ENCODE measurements at regions not wholly inside any gene's neighbourhood (a gene's known extent, or its start where the extent isn't known, plus 50 kb on each side); places are given as distances from the start of the nearest gene placed in this dataset.

GRCh38 chr13:64925284-64925683 is 2304.9 kb downstream of the PCDH9 start:
- no peak overlapping the region for H3K4me3 ChIP-seq (ENCODE audit: insufficient read depth, low read length)
- no peaks in the 10 kb centered on the region for H3K9me3 ChIP-seq (ENCODE audit: low read depth, low read length)
- H3K36me3 ChIP-seq (ENCODE audit: insufficient read depth, low read length), result no peaks in the 10 kb centered on the region
- no peaks in the 10 kb centered on the region for H3K4me1 ChIP-seq (ENCODE audit: insufficient read depth, low read length)
- no peaks in the 10 kb centered on the region for H3K79me2 ChIP-seq (ENCODE audit: insufficient read depth, low read length)
- no peak for TF ChIP-seq CTCF (IDR thresholded peaks at IDR 0.05; ENCODE audit: extremely low read depth, low read depth, low read length)
- H2AFZ ChIP-seq (ENCODE audit: low read length), result no peak overlapping the region
- no peak overlapping the region for H3K4me2 ChIP-seq (ENCODE audit: insufficient read depth, low read length)
- no peaks in the 10 kb centered on the region for H3K27me3 ChIP-seq (ENCODE audit: insufficient read depth, low read length)
- DNase-seq (ENCODE audit: insufficient read length, low spot score, missing footprints), result no peak
- no peak overlapping the region for H3K27ac ChIP-seq (ENCODE audit: low read depth, low read length)
- H4K20me1 ChIP-seq (ENCODE audit: insufficient read depth, low read length), result no peaks in the 10 kb centered on the region

- Histone ChIP-seq H4K20me1 (ENCODE audit: insufficient read depth, low read length) (no peaks in the 10 kb centered on the region), H3K9me3 (ENCODE audit: low read depth, low read length) (no peaks in the 10 kb centered on the region), H3K36me3 (ENCODE audit: insufficient read depth, low read length) (no peaks in the 10 kb centered on the region), H3K79me2 (ENCODE audit: insufficient read depth, low read length) (no peaks in the 10 kb centered on the region), H2AFZ (ENCODE audit: low read length) (no peak overlapping the region), H3K27ac (ENCODE audit: low read depth, low read length) (no peak overlapping the region), H3K4me1 (ENCODE audit: insufficient read depth, low read length) (no peaks in the 10 kb centered on the region), H3K27me3 (ENCODE audit: insufficient read depth, low read length) (no peaks in the 10 kb centered on the region), H3K4me2 (ENCODE audit: insufficient read depth, low read length) (no peak overlapping the region), H3K4me3 (ENCODE audit: insufficient read depth, low read length) (no peak overlapping the region)
- DNase-seq (ENCODE audit: insufficient read length, low spot score, missing footprints), result no peak
- TF ChIP-seq CTCF (IDR thresholded peaks at IDR 0.05; ENCODE audit: extremely low read depth, low read depth, low read length), result no peak
Observed at GRCh38 chr13:64924401-64924800, 2305.7 kb downstream of the PCDH9 start.

GRCh38 chr13:64917566-64917965 is 2312.6 kb downstream of the PCDH9 start:
- no peaks in the 10 kb centered on the region for H4K20me1 ChIP-seq (ENCODE audit: insufficient read depth, low read length)
- no peak overlapping the region for H2AFZ ChIP-seq (ENCODE audit: low read length)
- H3K4me3 ChIP-seq (ENCODE audit: insufficient read depth, low read length), result no peak overlapping the region
- no peaks in the 10 kb centered on the region for H3K36me3 ChIP-seq (ENCODE audit: insufficient read depth, low read length)
- H3K27me3 ChIP-seq (ENCODE audit: insufficient read depth, low read length), result no peaks in the 10 kb centered on the region
- H3K27ac ChIP-seq (ENCODE audit: low read depth, low read length), result no peak overlapping the region
- no peak for TF ChIP-seq CTCF (IDR thresholded peaks at IDR 0.05; ENCODE audit: extremely low read depth, low read depth, low read length)
- no peaks in the 10 kb centered on the region for H3K79me2 ChIP-seq (ENCODE audit: insufficient read depth, low read length)
- no peak for DNase-seq (ENCODE audit: insufficient read length, low spot score, missing footprints)
- no peak overlapping the region for H3K4me2 ChIP-seq (ENCODE audit: insufficient read depth, low read length)
- H3K9me3 ChIP-seq (ENCODE audit: low read depth, low read length), result no peaks in the 10 kb centered on the region
- no peaks in the 10 kb centered on the region for H3K4me1 ChIP-seq (ENCODE audit: insufficient read depth, low read length)

DNA sequence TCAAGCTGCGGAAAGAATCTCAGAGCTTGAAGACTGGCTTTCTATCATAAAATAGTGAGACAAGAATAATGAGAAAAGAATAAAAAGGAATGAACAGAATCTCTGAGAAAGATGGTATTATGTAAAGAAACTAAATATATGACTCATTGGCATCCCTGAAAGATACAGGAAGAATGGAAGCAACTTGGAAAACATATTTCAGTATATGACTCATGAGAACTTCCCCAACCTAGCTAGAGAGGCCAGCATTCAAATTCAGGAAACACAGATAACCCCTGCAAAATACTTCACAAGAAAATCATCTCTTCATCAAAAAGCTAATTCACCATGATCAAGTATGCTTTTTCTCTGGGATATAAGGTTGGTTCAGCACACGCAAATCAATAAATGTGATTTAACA is 2318.0 kb downstream of the PCDH9 start:
- H3K36me3 ChIP-seq (ENCODE audit: insufficient read depth, low read length), result no peaks in the 10 kb centered on the region
- DNase-seq (ENCODE audit: insufficient read length, low spot score, missing footprints), result no peak
- no peaks in the 10 kb centered on the region for H3K4me1 ChIP-seq (ENCODE audit: insufficient read depth, low read length)
- H3K79me2 ChIP-seq (ENCODE audit: insufficient read depth, low read length), result no peaks in the 10 kb centered on the region
- H2AFZ ChIP-seq (ENCODE audit: low read length), result no peak overlapping the region
- no peak overlapping the region for H3K4me2 ChIP-seq (ENCODE audit: insufficient read depth, low read length)
- no peaks in the 10 kb centered on the region for H3K27me3 ChIP-seq (ENCODE audit: insufficient read depth, low read length)
- H3K9me3 ChIP-seq (ENCODE audit: low read depth, low read length), result no peaks in the 10 kb centered on the region
- H4K20me1 ChIP-seq (ENCODE audit: insufficient read depth, low read length), result no peaks in the 10 kb centered on the region
- TF ChIP-seq CTCF (IDR thresholded peaks at IDR 0.05; ENCODE audit: extremely low read depth, low read depth, low read length), result no peak
- H3K27ac ChIP-seq (ENCODE audit: low read depth, low read length), result no peak overlapping the region
- no peak overlapping the region for H3K4me3 ChIP-seq (ENCODE audit: insufficient read depth, low read length)

Measured in osteoblast (primary cell).